H9 (cell line): ENCODE measurements at regions not wholly inside any gene's neighbourhood (a gene's known extent, or its start where the extent isn't known, plus 50 kb on each side); places are given as distances from the start of the nearest gene placed in this dataset.

Source experiments
- DNase-seq: peaks from one replicate; pipeline ENCODE4 v3.0.0-alpha.2; 2017
- H2AFZ ChIP-seq: one replicate; pipeline ENCODE4 v1.6.1; 2013; ENCODE audit warnings: mild to moderate bottlenecking, low read length, control low read depth, moderate library complexity
- H2AK5ac ChIP-seq: 2 replicates; pipeline ENCODE4 v1.6.1; 2013; ENCODE audit warnings: low read length, control low read depth, mixed read lengths; ENCODE audit not compliant: insufficient read length
- H2BK120ac ChIP-seq: one replicate; pipeline ENCODE4 v1.6.1; 2013; ENCODE audit warnings: low read depth, mild to moderate bottlenecking, low read length, control low read depth, inconsistent platforms; ENCODE audit not compliant: poor library complexity, severe bottlenecking
- H2BK12ac ChIP-seq: 2 replicates; pipeline ENCODE4 v1.6.1; 2013; ENCODE audit warnings: low read length, control low read depth, mixed read lengths, low read depth; ENCODE audit not compliant: insufficient read length
- H2BK15ac ChIP-seq: 2 replicates; pipeline ENCODE4 v1.6.1; 2013; ENCODE audit warnings: low read depth, low read length, control low read depth
- H2BK20ac ChIP-seq: one replicate; pipeline ENCODE4 v1.6.1; 2013; ENCODE audit warnings: low read depth, mild to moderate bottlenecking, low read length, control low read depth, inconsistent platforms; ENCODE audit not compliant: poor library complexity, severe bottlenecking
- H2BK5ac ChIP-seq: 2 replicates; pipeline ENCODE4 v1.6.1; 2013; ENCODE audit warnings: low read length, control low read depth, mixed read lengths; ENCODE audit not compliant: insufficient read length
- H3K14ac ChIP-seq: 2 replicates; pipeline ENCODE4 v1.6.1; 2013; ENCODE audit warnings: low read length, control low read depth; ENCODE audit not compliant: insufficient read depth
- H3K18ac ChIP-seq: 2 replicates; pipeline ENCODE4 v1.6.1; 2013; ENCODE audit warnings: low read depth, mild to moderate bottlenecking, mixed read lengths, low read length, control low read depth; ENCODE audit not compliant: insufficient read length
- H3K23ac ChIP-seq: 2 replicates; pipeline ENCODE4 v1.6.1; 2013; ENCODE audit warnings: low read length, control low read depth, mixed read lengths, low read depth; ENCODE audit not compliant: insufficient read length
- H3K23me2 ChIP-seq: 2 replicates; pipeline ENCODE4 v1.6.1; 2013; ENCODE audit warnings: low read depth, mild to moderate bottlenecking, mixed read lengths, low read length, control low read depth; ENCODE audit not compliant: insufficient read length, poor library complexity, severe bottlenecking
- H3K27ac ChIP-seq: 2 replicates; pipeline ENCODE4 v1.5.1; 2013; ENCODE audit warnings: low read length, control low read depth, mixed read lengths, low read depth; ENCODE audit not compliant: insufficient read length
- H3K27me3 ChIP-seq: 2 replicates; pipeline ENCODE4 v1.6.1; 2013; ENCODE audit warnings: low read length, control low read depth, inconsistent platforms; ENCODE audit not compliant: insufficient read depth
- H3K4ac ChIP-seq: 2 replicates; pipeline ENCODE4 v1.6.1; 2013; ENCODE audit warnings: low read depth, mild to moderate bottlenecking, control low read depth, inconsistent platforms, low read length, moderate library complexity
- H3K4me1 ChIP-seq: 2 replicates; pipeline ENCODE4 v1.6.1; 2013; ENCODE audit warnings: low read length, control low read depth, inconsistent platforms; ENCODE audit not compliant: insufficient read depth
- H3K4me2 ChIP-seq: 2 replicates; pipeline ENCODE4 v1.6.1; 2013; ENCODE audit warnings: low read length, control low read depth, mixed read lengths; ENCODE audit not compliant: insufficient read length, insufficient read depth
- H3K56ac ChIP-seq: 2 replicates; pipeline ENCODE4 v1.6.1; 2013; ENCODE audit warnings: low read depth, mild to moderate bottlenecking, mixed read lengths, low read length, control low read depth; ENCODE audit not compliant: insufficient read length
- H3K79me1 ChIP-seq: 2 replicates; pipeline ENCODE4 v1.6.1; 2013; ENCODE audit warnings: low read depth, mild to moderate bottlenecking, moderate library complexity, low read length, control low read depth, inconsistent platforms; ENCODE audit not compliant: insufficient read depth, poor library complexity, severe bottlenecking
- H3K79me2 ChIP-seq: 2 replicates; pipeline ENCODE4 v1.6.1; 2013; ENCODE audit warnings: low read length, control low read depth, inconsistent platforms; ENCODE audit not compliant: insufficient read depth
- H3K9ac ChIP-seq: 2 replicates; pipeline ENCODE4 v1.6.1; 2013; ENCODE audit warnings: low read length, control low read depth, mixed read lengths; ENCODE audit not compliant: insufficient read length; ENCODE audit errors: extremely low read depth
- H3K9me3 ChIP-seq: one replicate; pipeline ENCODE4 v1.6.1; 2013; ENCODE audit warnings: low read depth, low read length, inconsistent platforms; ENCODE audit not compliant: control insufficient read depth
- H3T11ph ChIP-seq: one replicate; pipeline ENCODE4 v1.6.1; 2013; ENCODE audit warnings: mild to moderate bottlenecking, low read length, control low read depth, inconsistent platforms
- H4K20me1 ChIP-seq: one replicate; pipeline ENCODE4 v1.6.1; 2013; ENCODE audit not compliant: control insufficient read depth, insufficient read length, insufficient read depth
- H4K5ac ChIP-seq: 2 replicates; pipeline ENCODE4 v1.6.1; 2013; ENCODE audit warnings: low read depth, mild to moderate bottlenecking, mixed read lengths, low read length, control low read depth; ENCODE audit not compliant: insufficient read length
- H4K8ac ChIP-seq: replicated peaks from 2 replicates; pipeline ENCODE4 v1.6.1; 2013; ENCODE audit warnings: low read length, control low read depth, mixed read lengths, low read depth; ENCODE audit not compliant: insufficient read length
- H4K91ac ChIP-seq: 2 replicates; pipeline ENCODE4 v1.6.1; 2013; ENCODE audit warnings: low read depth, mild to moderate bottlenecking, moderate library complexity, mixed read lengths, low read length, control low read depth; ENCODE audit not compliant: insufficient read length
- H3K27ac Mint-ChIP-seq, 3 experiments: 2 replicates in 2 of 3; 3 replicates in 1 of 3; pipeline ENCODE4 v1.8.0; 2020 to 2021; ENCODE audit warnings: mixed read lengths in 3 of 3, mild to moderate bottlenecking in 1 of 3, moderate library complexity in 1 of 3
- H3K27me3 Mint-ChIP-seq: 2 replicates; pipeline ENCODE4 v1.8.0; 2021; ENCODE audit warnings: low read depth, mild to moderate bottlenecking, moderate library complexity, mixed read lengths
- H3K36me3 Mint-ChIP-seq, 3 experiments: 2 replicates in 2 of 3; 3 replicates in 1 of 3; pipeline ENCODE4 v1.8.0; 2020 to 2021; ENCODE audit warnings: low read depth in 3 of 3, mixed read lengths in 3 of 3; ENCODE audit not compliant: insufficient read depth in 1 of 3
- H3K4me1 Mint-ChIP-seq, 2 experiments: 2 replicates each; pipeline ENCODE4 v1.8.0; 2020; ENCODE audit warnings: mixed read lengths in 2 of 2
- H3K4me3 Mint-ChIP-seq, 2 experiments: 2 replicates in 1 of 2; 3 replicates in 1 of 2; pipeline ENCODE4 v1.8.0; 2020 to 2021; ENCODE audit warnings: mild to moderate bottlenecking in 2 of 2, mixed read lengths in 2 of 2, moderate library complexity in 1 of 2
- H3K9me3 Mint-ChIP-seq, 2 experiments: 2 replicates in 1 of 2; 3 replicates in 1 of 2; pipeline ENCODE4 v1.8.0; 2020; ENCODE audit warnings: mild to moderate bottlenecking in 2 of 2, mixed read lengths in 2 of 2, moderate library complexity in 1 of 2
- CTCF ChIP-seq: fragments of 200-600 bp; sonication (generic); conservative IDR thresholded peaks from 3 replicates; pipeline ENCODE4 v1.8.0; 2021; ENCODE audit warnings: antibody characterized with exemption, mild to moderate bottlenecking
- WGBS: extraction: QIAGEN DNeasy Blood & Tissue Kit; methylation state at CpG from one replicate; pipeline ENCODE4 v1.1.7; 2013; ENCODE audit warnings: missing lambda C conversion rate, low lambda C conversion rate, mixed read lengths; ENCODE audit not compliant: insufficient read length; ENCODE audit errors: extremely low coverage; 5-methylcytosine and 5-hydroxymethylcytosine counted together

GRCh38 chr18:22570492-22570891 lies 152.8 kb upstream of the CTAGE1 start:
- H3K9ac ChIP-seq: no peak overlapping the region
- no peak overlapping the region for H2BK5ac ChIP-seq
- no CpG with 5 or more reads among the region's 4 CpGs for WGBS
- no peaks in the 10 kb centered on the region for H3K79me1 ChIP-seq
- no peak overlapping the region for H2BK15ac ChIP-seq
- no peak overlapping the region for H2AFZ ChIP-seq
- Mint-ChIP-seq H3K27ac (no peak overlapping the region), H3K36me3 (no peaks in the 10 kb centered on the region), H3K4me1 (no peaks in the 10 kb centered on the region), H3K4me3 (no peak overlapping the region), H3K27me3 (peaks cover 39% of the 10 kb centered on the region), H3K9me3 (no peaks in the 10 kb centered on the region)
- H3K4ac ChIP-seq: no peak overlapping the region
- H3K4me2 ChIP-seq: no peak overlapping the region
- no peaks in the 10 kb centered on the region for H3K9me3 ChIP-seq
- H2BK120ac ChIP-seq: no peak overlapping the region
- no peaks in the 10 kb centered on the region for H3K79me2 ChIP-seq
- H4K8ac ChIP-seq: no peak overlapping the region
- H3K23ac ChIP-seq: no peak overlapping the region
- no peak overlapping the region for H2BK20ac ChIP-seq
- no peaks in the 10 kb centered on the region for H4K20me1 ChIP-seq
- no peaks in the 10 kb centered on the region for H3K4me1 ChIP-seq
- H3T11ph ChIP-seq: no peak overlapping the region
- no peak overlapping the region for H4K5ac ChIP-seq
- H3K14ac ChIP-seq: no peak overlapping the region
- peak; percentile 29; the same call in 2 of the 3 replicates for TF ChIP-seq CTCF
- no peak overlapping the region for H2AK5ac ChIP-seq
- no peak overlapping the region for H3K18ac ChIP-seq
- H3K27ac ChIP-seq: no peak overlapping the region
- no peak for DNase-seq
- no peak overlapping the region for H4K91ac ChIP-seq
- H2BK12ac ChIP-seq: no peak overlapping the region
- H3K56ac ChIP-seq: no peak overlapping the region
- no peaks in the 10 kb centered on the region for H3K23me2 ChIP-seq
- no peaks in the 10 kb centered on the region for H3K27me3 ChIP-seq
